ENCODE measurements at regions not wholly inside any gene's neighbourhood (a gene's known extent, or its start where the extent isn't known, plus 50 kb on each side); places are given as distances from the start of the nearest gene placed in this dataset.

- TF ChIP-seq CTCF (IDR thresholded peaks at IDR 0.05) = no peak
- no peak for TF ChIP-seq POLR2A (IDR thresholded peaks at IDR 0.05)
- no peaks in the 10 kb centered on the region for H3K36me3 ChIP-seq
- H3K27ac ChIP-seq = no peak overlapping the region
- intact Hi-C loops (cut with DNase I) = no loop called here
- no peak for DNase-seq
- no peaks in the 10 kb centered on the region for H3K27me3 ChIP-seq
- H3K4me1 ChIP-seq = no peaks in the 10 kb centered on the region
- no peak for ATAC-seq
- H3K9me3 ChIP-seq = no peaks in the 10 kb centered on the region
- WGBS (ENCODE audit: insufficient coverage, low coverage, low lambda C conversion rate, missing lambda C conversion rate) = 90% methylated on average over 9 of the region's 17 CpGs
- no peak overlapping the region for H3K4me3 ChIP-seq
These were observed 229.2 kb upstream of the B3GAT1 start for GRCh38 chr11:134640971-134641968.

- DNase-seq = no peak
- H3K27ac ChIP-seq = no peak overlapping the region
- H3K4me1 ChIP-seq = no peaks in the 10 kb centered on the region
- no CpG with 5 or more reads among the region's 5 CpGs for WGBS (ENCODE audit: insufficient coverage, low coverage, low lambda C conversion rate, missing lambda C conversion rate)
- no peak overlapping the region for H3K4me3 ChIP-seq
- H3K27me3 ChIP-seq = no peaks in the 10 kb centered on the region
- ATAC-seq = no peak
- intact Hi-C loops (cut with DNase I) = no loop called here
- no peaks in the 10 kb centered on the region for H3K9me3 ChIP-seq
- no peak for TF ChIP-seq CTCF (IDR thresholded peaks at IDR 0.05)
- no peaks in the 10 kb centered on the region for H3K36me3 ChIP-seq
These were observed 228.5 kb upstream of the B3GAT1 start for GRCh38 chr11:134640536-134640935.

- TF ChIP-seq CTCF (IDR thresholded peaks at IDR 0.05) = no peak
- TF ChIP-seq POLR2A (IDR thresholded peaks at IDR 0.05) = no peak
- Histone ChIP-seq H3K27ac (no peak overlapping the region), H3K27me3 (no peaks in the 10 kb centered on the region), H3K9me3 (no peaks in the 10 kb centered on the region), H3K4me1 (no peaks in the 10 kb centered on the region), H3K4me3 (no peak overlapping the region), H3K36me3 (no peaks in the 10 kb centered on the region)
- ATAC-seq (no peak), DNase-seq (no peak)
- intact Hi-C loops (cut with DNase I) = no loop called here
- WGBS (ENCODE audit: insufficient coverage, low coverage, low lambda C conversion rate, missing lambda C conversion rate) = 83% methylated on average over 4 of the region's 15 CpGs
These were observed 227.7 kb upstream of the B3GAT1 start for GRCh38 chr11:134639586-134640330.

- TF ChIP-seq CTCF (IDR thresholded peaks at IDR 0.05) (no peak), POLR2A (IDR thresholded peaks at IDR 0.05) (no peak)
- DNase-seq = no peak
- Histone ChIP-seq H3K27me3 (no peaks in the 10 kb centered on the region), H3K4me1 (no peaks in the 10 kb centered on the region), H3K4me3 (no peak overlapping the region), H3K36me3 (no peaks in the 10 kb centered on the region), H3K27ac (no peak overlapping the region), H3K9me3 (no peaks in the 10 kb centered on the region)
- WGBS (ENCODE audit: insufficient coverage, low coverage, low lambda C conversion rate, missing lambda C conversion rate) = 43% methylated on average over 6 of the region's 10 CpGs
- intact Hi-C loops (cut with DNase I) = no loop called here
- ATAC-seq = no peak
These were observed 226.9 kb upstream of the B3GAT1 start for GRCh38 chr11:134638796-134639430.

Measured in right lobe of liver (tissue), 6 donors.